K562 (cell line): ENCODE measurements at regions not wholly inside any gene's neighbourhood (a gene's known extent, or its start where the extent isn't known, plus 50 kb on each side); places are given as distances from the start of the nearest gene placed in this dataset.

Source experiments
- EHMT2 ChIP-seq: fragments of 450-650 bp; IDR thresholded peaks from 2 replicates; pipeline ENCODE4 v1.6.1; 2018; ENCODE audit warnings: antibody characterized with exemption
- KDM5B ChIP-seq: fragments of 200-600 bp; sonication (generic); IDR thresholded peaks from 2 replicates; pipeline ENCODE4 v1.6.1; 2012; ENCODE audit warnings: low read depth, mild to moderate bottlenecking, moderate library complexity, low read length, control low read depth, inconsistent platforms; ENCODE audit not compliant: insufficient replicate concordance
- MAFF ChIP-seq: IDR thresholded peaks from 2 replicates; pipeline ENCODE4 v1.6.1; 2012; ENCODE audit warnings: low read length, improper control_type of control experiment
- ZBTB40 ChIP-seq, 2 experiments: fragments of 450-650 bp in 1 of 2; sonication (generic) in 1 of 2; formaldehyde crosslinking in 1 of 2; IDR thresholded peaks; 2 replicates each; pipeline versions ENCODE4 v1.7.1 to v1.9.0; 2016 to 2022; ENCODE audit warnings: inconsistent platforms in 1 of 2, mild to moderate bottlenecking in 1 of 2, missing genetic modification reagents in 1 of 2
- ZNF277 ChIP-seq: fragments of 250-450 bp; sonication (Bioruptor Pico); IDR thresholded peaks from 2 replicates; pipeline ENCODE4 v1.8.0; 2022; ENCODE audit warnings: inconsistent platforms, mild to moderate bottlenecking, moderate library complexity, borderline replicate concordance
- TF ChIP-seq, protein P1 (sequence below), 3 experiments: IDR thresholded peaks in 2 of 3; conservative IDR thresholded peaks in 1 of 3; 2 replicates each; pipeline ENCODE4 v1.5.1; 2011 to 2012; ENCODE audit warnings: low read length in 3 of 3, mild to moderate bottlenecking in 3 of 3, control low read depth in 2 of 3, improper control_type of control experiment in 1 of 3, inconsistent platforms in 1 of 3, low read depth in 1 of 3, mixed read lengths in 1 of 3, moderate library complexity in 1 of 3; ENCODE audit not compliant: insufficient read depth in 2 of 3
- TF ChIP-seq, protein P2 (sequence below): fragments of 200-800 bp; sonication (Bioruptor generic); IDR thresholded peaks from 2 replicates; pipeline ENCODE4 v1.6.1; 2016; ENCODE audit warnings: missing genetic modification characterization, missing compliant biosample characterization

GRCh38 chr21:24941316-24942185, 665.7 kb downstream of the MRPL39 start (continued):
- TF ChIP-seq, protein P1, sequence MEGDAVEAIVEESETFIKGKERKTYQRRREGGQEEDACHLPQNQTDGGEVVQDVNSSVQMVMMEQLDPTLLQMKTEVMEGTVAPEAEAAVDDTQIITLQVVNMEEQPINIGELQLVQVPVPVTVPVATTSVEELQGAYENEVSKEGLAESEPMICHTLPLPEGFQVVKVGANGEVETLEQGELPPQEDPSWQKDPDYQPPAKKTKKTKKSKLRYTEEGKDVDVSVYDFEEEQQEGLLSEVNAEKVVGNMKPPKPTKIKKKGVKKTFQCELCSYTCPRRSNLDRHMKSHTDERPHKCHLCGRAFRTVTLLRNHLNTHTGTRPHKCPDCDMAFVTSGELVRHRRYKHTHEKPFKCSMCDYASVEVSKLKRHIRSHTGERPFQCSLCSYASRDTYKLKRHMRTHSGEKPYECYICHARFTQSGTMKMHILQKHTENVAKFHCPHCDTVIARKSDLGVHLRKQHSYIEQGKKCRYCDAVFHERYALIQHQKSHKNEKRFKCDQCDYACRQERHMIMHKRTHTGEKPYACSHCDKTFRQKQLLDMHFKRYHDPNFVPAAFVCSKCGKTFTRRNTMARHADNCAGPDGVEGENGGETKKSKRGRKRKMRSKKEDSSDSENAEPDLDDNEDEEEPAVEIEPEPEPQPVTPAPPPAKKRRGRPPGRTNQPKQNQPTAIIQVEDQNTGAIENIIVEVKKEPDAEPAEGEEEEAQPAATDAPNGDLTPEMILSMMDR (IDR thresholded peaks at IDR 0.05 in 2 of 3, conservative IDR thresholded peaks at IDR 0.05 in 1 of 3; ENCODE audit: insufficient read depth in 2 of 3, low read depth in 1 of 3, low read length in 3 of 3) = no peak
- TF ChIP-seq ZBTB40 (IDR thresholded peaks at IDR 0.05) = no peak
- no peak for TF ChIP-seq ZBTB40 (CRISPR knock-in tag; IDR thresholded peaks at IDR 0.05)
- TF ChIP-seq, protein P2, sequence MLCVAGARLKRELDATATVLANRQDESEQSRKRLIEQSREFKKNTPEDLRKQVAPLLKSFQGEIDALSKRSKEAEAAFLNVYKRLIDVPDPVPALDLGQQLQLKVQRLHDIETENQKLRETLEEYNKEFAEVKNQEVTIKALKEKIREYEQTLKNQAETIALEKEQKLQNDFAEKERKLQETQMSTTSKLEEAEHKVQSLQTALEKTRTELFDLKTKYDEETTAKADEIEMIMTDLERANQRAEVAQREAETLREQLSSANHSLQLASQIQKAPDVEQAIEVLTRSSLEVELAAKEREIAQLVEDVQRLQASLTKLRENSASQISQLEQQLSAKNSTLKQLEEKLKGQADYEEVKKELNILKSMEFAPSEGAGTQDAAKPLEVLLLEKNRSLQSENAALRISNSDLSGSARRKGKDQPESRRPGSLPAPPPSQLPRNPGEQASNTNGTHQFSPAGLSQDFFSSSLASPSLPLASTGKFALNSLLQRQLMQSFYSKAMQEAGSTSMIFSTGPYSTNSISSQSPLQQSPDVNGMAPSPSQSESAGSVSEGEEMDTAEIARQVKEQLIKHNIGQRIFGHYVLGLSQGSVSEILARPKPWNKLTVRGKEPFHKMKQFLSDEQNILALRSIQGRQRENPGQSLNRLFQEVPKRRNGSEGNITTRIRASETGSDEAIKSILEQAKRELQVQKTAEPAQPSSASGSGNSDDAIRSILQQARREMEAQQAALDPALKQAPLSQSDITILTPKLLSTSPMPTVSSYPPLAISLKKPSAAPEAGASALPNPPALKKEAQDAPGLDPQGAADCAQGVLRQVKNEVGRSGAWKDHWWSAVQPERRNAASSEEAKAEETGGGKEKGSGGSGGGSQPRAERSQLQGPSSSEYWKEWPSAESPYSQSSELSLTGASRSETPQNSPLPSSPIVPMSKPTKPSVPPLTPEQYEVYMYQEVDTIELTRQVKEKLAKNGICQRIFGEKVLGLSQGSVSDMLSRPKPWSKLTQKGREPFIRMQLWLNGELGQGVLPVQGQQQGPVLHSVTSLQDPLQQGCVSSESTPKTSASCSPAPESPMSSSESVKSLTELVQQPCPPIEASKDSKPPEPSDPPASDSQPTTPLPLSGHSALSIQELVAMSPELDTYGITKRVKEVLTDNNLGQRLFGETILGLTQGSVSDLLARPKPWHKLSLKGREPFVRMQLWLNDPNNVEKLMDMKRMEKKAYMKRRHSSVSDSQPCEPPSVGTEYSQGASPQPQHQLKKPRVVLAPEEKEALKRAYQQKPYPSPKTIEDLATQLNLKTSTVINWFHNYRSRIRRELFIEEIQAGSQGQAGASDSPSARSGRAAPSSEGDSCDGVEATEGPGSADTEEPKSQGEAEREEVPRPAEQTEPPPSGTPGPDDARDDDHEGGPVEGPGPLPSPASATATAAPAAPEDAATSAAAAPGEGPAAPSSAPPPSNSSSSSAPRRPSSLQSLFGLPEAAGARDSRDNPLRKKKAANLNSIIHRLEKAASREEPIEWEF (CRISPR knock-in tag) = no peak
- no peak for TF ChIP-seq EHMT2
- TF ChIP-seq MAFF = no peak
- TF ChIP-seq ZNF277 (CRISPR knock-in tag) = no peak
- TF ChIP-seq KDM5B = no peak
